Osteoblast (primary cell): ENCODE measurements at regions not wholly inside any gene's neighbourhood (a gene's known extent, or its start where the extent isn't known, plus 50 kb on each side); places are given as distances from the start of the nearest gene placed in this dataset.

Experiments
- DNase-seq: peaks from one replicate; pipeline ENCODE4 v3.0.0; 2011; ENCODE audit warnings: low spot score, mixed read lengths; ENCODE audit not compliant: insufficient read length; ENCODE audit errors: missing footprints
- H2AFZ ChIP-seq: 2 replicates; pipeline ENCODE4 v1.6.0; 2011; ENCODE audit warnings: mild to moderate bottlenecking, low read length
- H3K27ac ChIP-seq: 2 replicates; pipeline ENCODE4 v1.5.1; 2011; ENCODE audit warnings: mild to moderate bottlenecking, low read depth, low read length, moderate library complexity
- H3K27me3 ChIP-seq: 2 replicates; pipeline ENCODE4 v1.6.0; 2012; ENCODE audit warnings: mild to moderate bottlenecking, control low read depth, inconsistent platforms, low read length, moderate library complexity; ENCODE audit not compliant: insufficient read depth
- H3K36me3 ChIP-seq: 2 replicates; pipeline ENCODE4 v1.5.1; 2011; ENCODE audit warnings: mild to moderate bottlenecking, low read length, control low read depth, moderate library complexity; ENCODE audit not compliant: insufficient read depth
- H3K4me1 ChIP-seq: 2 replicates; pipeline ENCODE4 v1.5.1; 2011; ENCODE audit warnings: mild to moderate bottlenecking, low read length, control low read depth, moderate library complexity; ENCODE audit not compliant: insufficient read depth
- H3K4me2 ChIP-seq: 2 replicates; pipeline ENCODE4 v1.6.0; 2011; ENCODE audit warnings: mild to moderate bottlenecking, low read length; ENCODE audit not compliant: insufficient read depth
- H3K4me3 ChIP-seq: fragments of 200-600 bp; sonication (generic); 3 replicates; pipeline ENCODE4 v1.5.1; 2012; ENCODE audit warnings: mild to moderate bottlenecking, low read length, inconsistent platforms; ENCODE audit not compliant: insufficient read depth
- H3K79me2 ChIP-seq: 2 replicates; pipeline ENCODE4 v1.6.0; 2012; ENCODE audit warnings: mild to moderate bottlenecking, low read length, control low read depth, inconsistent platforms; ENCODE audit not compliant: insufficient read depth
- H3K9me3 ChIP-seq: 2 replicates; pipeline ENCODE4 v1.5.1; 2011; ENCODE audit warnings: low read depth, low read length, control low read depth
- H4K20me1 ChIP-seq: 2 replicates; pipeline ENCODE4 v1.6.0; 2012; ENCODE audit warnings: mild to moderate bottlenecking, low read length, control low read depth; ENCODE audit not compliant: insufficient read depth
- TF ChIP-seq, protein P1 (sequence below): IDR thresholded peaks from 2 replicates; pipeline ENCODE4 v1.5.1; 2011; ENCODE audit warnings: mild to moderate bottlenecking, low read depth, low read length, moderate library complexity; ENCODE audit errors: extremely low read depth

DNA sequence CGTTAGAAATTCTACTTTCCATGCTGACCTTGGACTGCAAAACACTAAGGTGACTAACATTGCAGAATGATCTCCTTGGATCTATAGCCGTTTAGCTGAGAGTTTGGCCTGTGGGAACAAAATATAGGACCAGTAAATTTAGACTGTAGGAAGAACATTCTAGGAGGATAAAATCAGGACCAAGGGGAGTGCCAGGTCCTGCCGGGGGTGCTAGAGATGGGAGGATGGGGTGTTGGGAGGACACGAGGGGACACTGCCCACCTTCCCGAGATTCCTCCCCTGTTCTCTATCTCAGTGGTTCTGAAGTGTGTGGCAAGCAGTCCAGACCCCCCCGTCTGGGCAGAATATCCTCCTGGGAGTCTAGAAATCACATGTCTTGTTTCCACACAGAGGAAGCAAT lies 445.2 kb downstream of the ZSWIM6 start:
- Histone ChIP-seq H3K4me1 (no peaks in the 10 kb centered on the region), H3K27ac (no peak overlapping the region), H3K36me3 (no peaks in the 10 kb centered on the region), H3K27me3 (no peaks in the 10 kb centered on the region), H3K79me2 (no peaks in the 10 kb centered on the region), H3K4me2 (no peak overlapping the region), H3K9me3 (no peaks in the 10 kb centered on the region), H2AFZ (no peak overlapping the region), H3K4me3 (no peak overlapping the region), H4K20me1 (no peaks in the 10 kb centered on the region)
- TF ChIP-seq, protein P1, sequence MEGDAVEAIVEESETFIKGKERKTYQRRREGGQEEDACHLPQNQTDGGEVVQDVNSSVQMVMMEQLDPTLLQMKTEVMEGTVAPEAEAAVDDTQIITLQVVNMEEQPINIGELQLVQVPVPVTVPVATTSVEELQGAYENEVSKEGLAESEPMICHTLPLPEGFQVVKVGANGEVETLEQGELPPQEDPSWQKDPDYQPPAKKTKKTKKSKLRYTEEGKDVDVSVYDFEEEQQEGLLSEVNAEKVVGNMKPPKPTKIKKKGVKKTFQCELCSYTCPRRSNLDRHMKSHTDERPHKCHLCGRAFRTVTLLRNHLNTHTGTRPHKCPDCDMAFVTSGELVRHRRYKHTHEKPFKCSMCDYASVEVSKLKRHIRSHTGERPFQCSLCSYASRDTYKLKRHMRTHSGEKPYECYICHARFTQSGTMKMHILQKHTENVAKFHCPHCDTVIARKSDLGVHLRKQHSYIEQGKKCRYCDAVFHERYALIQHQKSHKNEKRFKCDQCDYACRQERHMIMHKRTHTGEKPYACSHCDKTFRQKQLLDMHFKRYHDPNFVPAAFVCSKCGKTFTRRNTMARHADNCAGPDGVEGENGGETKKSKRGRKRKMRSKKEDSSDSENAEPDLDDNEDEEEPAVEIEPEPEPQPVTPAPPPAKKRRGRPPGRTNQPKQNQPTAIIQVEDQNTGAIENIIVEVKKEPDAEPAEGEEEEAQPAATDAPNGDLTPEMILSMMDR, result no peak
- no peak for DNase-seq

DNA sequence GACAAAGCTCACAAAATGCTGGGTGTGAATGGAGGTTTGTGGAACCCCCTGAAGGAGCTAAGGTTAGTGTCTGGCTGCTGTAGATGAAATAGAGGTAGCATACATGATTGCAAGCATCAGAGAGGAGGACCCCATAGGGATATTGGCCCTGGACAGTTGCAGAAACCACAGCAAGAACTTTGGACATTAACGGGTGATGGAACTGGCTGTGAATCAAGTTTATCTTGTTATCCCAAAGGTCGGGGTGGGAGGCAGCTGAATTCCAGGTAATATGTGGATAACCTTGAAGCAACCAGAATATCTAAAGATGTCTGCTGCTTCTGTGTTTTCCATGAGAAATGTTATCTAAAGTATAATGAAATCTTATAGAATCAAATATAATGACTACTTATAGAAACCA lies 447.7 kb downstream of the ZSWIM6 start:
- TF ChIP-seq, protein P1, result no peak
- Histone ChIP-seq H3K4me3 (no peak overlapping the region), H3K9me3 (no peaks in the 10 kb centered on the region), H3K79me2 (no peaks in the 10 kb centered on the region), H4K20me1 (no peaks in the 10 kb centered on the region), H3K27ac (no peak overlapping the region), H2AFZ (no peak overlapping the region), H3K4me1 (no peaks in the 10 kb centered on the region), H3K36me3 (no peaks in the 10 kb centered on the region), H3K4me2 (no peak overlapping the region), H3K27me3 (no peaks in the 10 kb centered on the region)
- no peak for DNase-seq

DNA sequence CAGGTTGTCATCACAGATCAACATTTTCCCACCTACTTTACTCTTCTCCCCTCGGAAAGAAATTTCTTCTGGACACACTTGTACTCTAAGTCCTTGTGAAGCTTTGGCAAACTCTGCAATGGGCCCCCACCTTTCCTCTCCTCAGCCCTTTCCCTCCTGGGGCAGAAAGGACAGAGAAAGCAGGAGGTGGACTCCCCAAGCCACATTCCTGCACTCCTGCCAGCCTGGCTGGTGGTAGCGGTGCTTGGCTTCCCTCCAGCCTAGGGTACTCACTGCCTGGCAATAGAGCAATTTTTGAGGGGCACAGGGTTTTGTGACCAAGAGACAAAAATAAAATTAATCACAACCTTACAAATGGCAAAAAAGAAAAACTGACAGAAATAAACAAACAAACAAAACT lies 451.4 kb downstream of the ZSWIM6 start:
- TF ChIP-seq, protein P1, result no peak
- Histone ChIP-seq H3K27me3 (no peaks in the 10 kb centered on the region), H3K79me2 (no peaks in the 10 kb centered on the region), H3K4me2 (no peak overlapping the region), H4K20me1 (no peaks in the 10 kb centered on the region), H3K27ac (no peak overlapping the region), H3K9me3 (no peaks in the 10 kb centered on the region), H3K4me3 (no peak overlapping the region), H3K36me3 (no peaks in the 10 kb centered on the region), H3K4me1 (no peaks in the 10 kb centered on the region), H2AFZ (no peak overlapping the region)
- DNase-seq, result no peak

DNA sequence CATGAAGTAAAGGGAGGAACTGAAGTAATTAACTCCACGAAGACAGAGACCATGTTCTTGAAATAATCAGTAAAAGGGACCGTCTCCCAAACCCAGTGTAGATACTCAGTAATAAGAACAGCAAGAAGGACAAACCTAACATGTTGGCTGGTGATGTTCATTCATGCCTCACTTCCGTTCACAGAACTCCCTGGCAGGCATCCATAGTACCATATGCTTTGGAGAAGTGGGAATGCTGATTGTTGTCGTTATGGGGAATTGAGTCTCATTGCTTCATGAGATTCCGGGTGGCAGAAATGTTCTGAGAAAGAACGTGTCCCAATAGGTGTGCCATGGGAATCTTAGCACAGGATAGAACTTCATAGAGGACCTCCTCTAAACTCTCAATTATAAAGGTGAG lies 452.3 kb downstream of the ZSWIM6 start:
- H3K4me3 ChIP-seq, result no peak overlapping the region
- H3K4me1 ChIP-seq, result no peaks in the 10 kb centered on the region
- no peaks in the 10 kb centered on the region for H3K27me3 ChIP-seq
- TF ChIP-seq, protein P1, result no peak
- H3K27ac ChIP-seq, result no peak overlapping the region
- H3K4me2 ChIP-seq, result no peak overlapping the region
- no peaks in the 10 kb centered on the region for H3K36me3 ChIP-seq
- no peak for DNase-seq
- no peaks in the 10 kb centered on the region for H3K79me2 ChIP-seq
- no peaks in the 10 kb centered on the region for H3K9me3 ChIP-seq
- H2AFZ ChIP-seq, result no peak overlapping the region
- no peaks in the 10 kb centered on the region for H4K20me1 ChIP-seq
